ENCODE measurements at regions not wholly inside any gene's neighbourhood (a gene's known extent, or its start where the extent isn't known, plus 50 kb on each side); places are given as distances from the start of the nearest gene placed in this dataset.

DNA sequence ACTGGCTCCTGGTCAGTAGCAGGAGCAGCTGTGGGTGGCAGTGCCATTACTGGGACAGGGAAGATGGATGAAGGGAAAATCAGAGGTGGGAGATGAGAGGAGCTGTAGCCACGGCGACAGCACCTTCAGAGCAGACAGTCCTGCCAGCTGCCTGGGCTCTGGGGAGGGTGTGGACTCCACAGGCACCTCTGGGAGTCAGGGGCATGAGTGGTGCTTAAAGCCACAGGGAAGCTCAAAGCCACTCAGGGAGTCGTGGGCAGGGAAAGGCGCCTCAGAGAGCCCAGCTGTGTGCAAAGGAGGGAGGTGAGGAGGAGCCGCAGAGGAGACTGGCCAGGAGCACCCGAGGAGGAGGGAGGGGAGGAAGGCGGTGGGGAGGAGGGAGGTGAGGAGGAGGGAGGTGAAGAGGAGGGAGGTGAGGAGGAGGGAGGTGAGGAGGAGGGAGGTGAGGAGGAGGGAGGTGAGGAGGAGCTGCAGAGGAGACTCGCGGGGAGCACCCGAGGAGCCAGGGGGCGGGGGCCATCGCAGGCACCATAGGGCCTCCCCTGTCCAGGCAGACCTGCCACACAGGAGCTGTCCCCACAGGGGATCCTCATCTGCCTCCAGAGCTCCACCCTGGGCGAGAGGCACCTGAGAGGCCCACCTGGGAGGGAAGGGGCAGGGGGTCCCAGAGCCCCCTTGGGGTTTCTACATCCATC is 977.6 kb downstream of the BRD1 start:
- no peak for DNase-seq

DNA sequence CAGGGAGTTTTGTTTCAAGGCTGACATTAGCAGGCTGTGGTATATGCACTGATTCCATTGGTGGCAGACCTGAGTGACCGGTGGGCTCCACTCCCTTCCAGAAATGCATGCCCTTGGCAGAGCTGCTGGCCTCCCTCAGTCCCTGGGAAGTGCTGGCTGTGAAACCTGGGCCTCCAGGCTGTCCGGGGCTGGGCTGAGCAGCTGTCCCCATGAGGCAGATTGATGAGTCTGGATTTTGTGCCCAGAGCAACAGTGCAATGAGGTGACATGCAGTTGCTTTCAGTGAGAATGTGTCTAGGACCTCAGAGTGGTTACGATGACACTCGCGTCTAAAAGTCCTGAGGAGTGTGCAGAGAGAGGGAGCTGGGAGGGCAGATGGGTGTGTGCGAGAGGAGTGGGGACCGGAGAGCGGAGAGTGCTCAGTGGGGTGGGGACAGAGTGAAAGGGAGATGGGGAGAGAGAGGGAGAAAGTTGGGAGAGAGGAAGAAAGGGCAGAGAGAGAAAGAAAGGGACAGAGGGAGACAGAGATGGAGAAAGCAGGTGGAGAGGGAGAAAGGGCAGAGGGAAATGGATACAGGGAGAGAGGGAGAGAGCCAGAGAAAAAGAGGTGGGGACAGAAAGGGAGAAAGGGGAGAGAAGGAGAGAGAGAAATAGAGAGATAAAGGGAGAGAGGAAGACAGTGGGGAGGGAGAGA is 978.3 kb downstream of the BRD1 start:
- DNase-seq, result no peak

DNA sequence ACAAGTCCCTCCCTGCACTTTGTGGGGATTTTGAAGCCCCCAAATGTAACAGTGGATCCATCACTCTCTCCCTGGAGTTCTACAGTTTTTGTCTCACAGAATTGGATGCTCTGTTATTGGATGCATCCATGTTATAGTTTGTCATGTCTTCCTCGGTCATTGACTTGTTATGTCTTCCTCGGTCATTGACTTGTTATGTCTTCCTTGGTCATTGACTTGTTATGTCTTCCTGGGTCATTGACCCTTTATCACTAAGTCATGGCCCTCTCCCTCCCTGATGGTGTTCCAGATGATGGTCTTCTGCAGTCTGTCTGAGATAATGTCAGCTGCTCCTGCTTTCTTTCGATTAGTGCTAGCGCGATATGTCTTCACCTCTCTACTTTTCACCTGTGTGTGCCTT is 981.5 kb downstream of the BRD1 start:
- no peak for DNase-seq

DNA sequence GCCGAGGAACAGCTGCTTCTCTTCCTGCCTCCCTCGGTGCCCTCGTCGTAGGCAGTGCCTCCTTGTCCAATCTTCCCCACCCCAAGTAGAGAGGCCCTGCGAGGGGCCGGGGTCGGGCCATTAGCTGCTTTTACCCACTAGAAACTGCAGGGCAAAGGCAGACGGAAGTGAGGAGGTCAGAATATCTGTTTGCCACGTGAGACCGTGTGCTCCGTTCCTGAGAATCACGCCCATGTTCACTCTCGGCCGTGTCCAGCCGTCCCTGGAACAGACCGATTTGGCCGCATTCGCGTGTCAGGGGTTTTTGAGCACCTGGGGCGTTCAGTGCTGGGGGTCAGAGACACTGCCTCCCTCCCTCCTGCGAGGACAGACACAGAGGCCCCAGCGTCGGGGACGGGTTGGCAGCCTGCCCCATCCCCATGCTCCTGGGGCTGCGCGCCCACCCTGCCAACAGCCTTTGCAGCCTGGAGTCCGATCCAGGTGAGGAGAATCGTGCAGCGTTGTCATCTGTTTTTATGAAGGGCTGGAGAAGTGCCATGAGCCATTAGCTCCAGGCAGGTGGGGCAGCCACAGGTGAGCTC is 982.2 kb downstream of the BRD1 start:
- DNase-seq, result no peak

- DNase-seq, result no peak
Observed at GRCh38 chr22:48844056-48844675, 983.5 kb downstream of the BRD1 start.

GRCh38 chr22:48843640-48844039 is 984.0 kb downstream of the BRD1 start:
- no peak for DNase-seq

DNA sequence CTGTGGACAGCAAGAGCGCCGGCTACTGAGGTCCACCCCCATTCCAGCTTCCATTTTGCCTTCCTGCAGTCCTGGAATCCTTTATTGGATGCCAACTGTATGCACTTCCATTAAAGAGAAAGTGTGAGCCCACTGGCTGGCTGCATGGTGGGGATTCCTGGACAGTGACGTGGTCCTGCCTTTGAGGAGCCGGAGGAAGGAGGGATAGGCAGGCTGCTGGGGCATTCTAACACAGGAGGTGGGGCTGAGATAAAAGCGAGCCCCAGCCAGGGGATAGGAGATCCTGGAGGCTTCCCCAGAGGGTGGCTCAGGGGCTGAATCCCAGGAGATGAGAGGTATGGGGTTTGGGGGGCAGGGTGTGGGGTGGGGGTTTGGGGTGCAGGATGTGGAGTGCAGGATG is 984.7 kb downstream of the BRD1 start:
- no peak for DNase-seq

GRCh38 chr22:48842583-48842945 is 985.1 kb downstream of the BRD1 start:
- DNase-seq, result no peak

DNA sequence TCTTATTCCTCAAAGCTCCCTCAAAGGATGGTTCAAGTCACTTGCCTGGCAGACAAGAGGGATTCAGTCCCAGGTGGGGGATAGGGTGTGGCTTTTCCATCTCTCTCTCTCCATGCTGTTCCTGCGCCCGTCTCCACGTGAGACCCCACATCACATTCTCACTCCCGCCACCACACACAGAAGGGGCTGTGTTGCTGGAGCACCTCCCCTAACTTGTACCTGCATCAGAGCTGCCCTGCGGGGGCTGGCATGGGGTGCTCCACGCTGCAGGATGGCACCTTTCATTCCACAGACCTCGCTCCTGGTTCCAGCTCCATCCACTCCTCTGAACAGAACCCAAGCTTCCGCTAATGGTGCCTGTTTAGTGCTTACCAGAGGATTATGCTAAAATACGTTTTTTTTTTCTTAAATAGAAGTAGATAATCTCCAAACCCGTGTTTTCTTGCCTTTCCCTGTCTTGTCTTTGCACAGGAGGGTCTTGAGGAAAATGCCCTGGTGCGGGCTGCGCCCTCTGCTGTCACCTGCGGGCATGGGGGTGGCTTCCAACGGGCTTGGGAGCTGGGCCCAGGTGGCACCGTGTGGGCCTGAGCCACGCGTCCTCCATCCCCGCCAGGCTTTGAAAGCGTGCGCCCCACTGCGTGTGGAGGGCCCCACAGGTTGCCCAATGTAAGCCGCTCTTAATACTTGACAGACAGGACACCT is 985.6 kb downstream of the BRD1 start:
- no peak for DNase-seq

- no peak for DNase-seq
Observed at GRCh38 chr22:48840112-48840949, 987.3 kb downstream of the BRD1 start.

DNA sequence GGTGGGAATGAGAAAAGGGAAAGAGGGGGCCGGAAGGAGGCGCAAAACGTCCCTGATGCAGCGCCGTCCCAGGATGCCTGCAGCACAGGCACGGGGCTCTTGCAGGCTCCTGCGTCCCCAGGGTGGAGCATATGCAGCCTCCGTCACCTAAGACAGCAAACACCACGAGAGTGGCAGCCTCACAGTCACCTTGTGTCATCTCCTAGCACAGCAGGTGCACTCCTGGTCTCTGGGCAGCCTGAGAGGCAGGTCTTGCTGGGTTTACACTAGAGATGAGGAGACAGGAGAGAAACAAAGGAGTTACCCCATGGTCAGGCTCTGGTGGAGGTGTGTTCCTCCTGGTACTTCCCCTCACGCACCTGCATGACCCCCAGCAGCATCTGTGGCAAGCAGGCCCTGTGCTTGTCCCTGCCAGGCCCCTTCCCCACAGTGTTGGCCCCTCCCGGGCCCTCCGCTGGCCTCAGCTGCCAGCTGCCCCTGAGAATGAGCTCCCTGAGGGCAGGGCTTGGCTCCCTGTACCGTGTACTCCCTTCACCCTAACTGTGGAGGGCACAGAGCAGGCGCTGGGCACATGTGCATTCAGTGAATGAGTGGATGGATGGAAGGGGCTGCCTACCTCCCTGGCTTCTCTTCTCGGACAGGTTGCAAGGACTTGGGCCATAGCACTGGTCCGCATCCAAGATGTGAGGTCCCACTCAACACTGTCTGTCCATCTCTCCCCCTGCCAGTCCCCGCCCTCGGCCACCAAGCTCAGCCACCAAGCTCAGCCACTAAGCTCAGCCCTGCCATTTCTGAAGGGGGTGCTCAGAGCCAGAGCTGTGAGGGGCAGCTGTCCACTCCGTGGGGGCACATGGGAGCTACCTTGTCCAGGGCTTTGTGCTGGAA is 988.6 kb downstream of the BRD1 start:
- DNase-seq, result no peak

DNA sequence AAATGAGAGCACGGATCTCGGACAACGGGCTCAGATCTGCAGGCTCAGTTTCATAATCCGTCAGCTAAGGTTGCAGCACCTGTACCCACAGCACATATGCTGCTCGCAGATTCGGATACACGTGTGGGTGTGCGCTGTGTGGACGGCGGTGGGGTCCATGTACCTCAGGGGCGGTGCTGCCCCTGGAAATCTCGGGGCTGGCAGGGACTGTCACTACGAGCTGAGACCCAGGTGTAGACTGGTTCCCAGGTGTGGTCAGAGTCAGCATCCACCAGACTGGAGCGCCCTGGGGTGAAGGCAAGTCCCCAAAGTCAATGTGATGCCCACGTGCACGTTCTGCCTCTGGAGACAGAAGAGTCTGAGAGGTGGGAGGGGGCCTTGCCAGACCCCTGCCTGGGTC is 989.3 kb downstream of the BRD1 start:
- no peak for DNase-seq

DNA sequence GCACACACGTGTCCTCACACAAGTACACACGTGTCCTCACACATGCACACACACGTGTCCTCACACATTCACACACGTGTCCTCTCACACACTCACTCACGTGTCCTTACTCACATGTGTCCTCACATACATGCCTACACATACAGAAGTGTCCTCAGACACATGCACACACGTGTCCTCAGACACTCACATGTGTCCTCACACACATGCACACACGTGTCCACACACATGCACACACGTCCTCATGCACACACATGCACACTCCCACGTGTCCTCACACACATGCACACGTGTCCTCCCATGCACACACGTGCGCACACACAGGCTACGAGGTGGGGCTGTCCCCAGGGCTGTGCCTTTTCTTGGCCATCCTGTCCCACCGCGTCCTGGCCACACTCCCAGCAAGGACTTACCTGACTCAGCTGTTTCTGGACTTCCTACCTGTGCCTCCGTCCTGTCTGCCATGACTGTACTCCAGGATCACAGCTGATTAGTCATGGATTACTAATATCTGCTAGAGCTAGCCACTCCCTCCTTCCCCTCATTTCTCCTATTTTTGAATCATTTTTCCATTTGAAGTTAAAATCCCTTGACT is 990.2 kb downstream of the BRD1 start:
- DNase-seq, result no peak

GRCh38 chr22:48836673-48837340 is 990.9 kb downstream of the BRD1 start:
- DNase-seq, result no peak

- DNase-seq, result no peak
Observed at GRCh38 chr22:48835857-48836672, 991.6 kb downstream of the BRD1 start.

- DNase-seq, result no peak
Observed at GRCh38 chr22:48835364-48835763, 992.3 kb downstream of the BRD1 start.

DNA sequence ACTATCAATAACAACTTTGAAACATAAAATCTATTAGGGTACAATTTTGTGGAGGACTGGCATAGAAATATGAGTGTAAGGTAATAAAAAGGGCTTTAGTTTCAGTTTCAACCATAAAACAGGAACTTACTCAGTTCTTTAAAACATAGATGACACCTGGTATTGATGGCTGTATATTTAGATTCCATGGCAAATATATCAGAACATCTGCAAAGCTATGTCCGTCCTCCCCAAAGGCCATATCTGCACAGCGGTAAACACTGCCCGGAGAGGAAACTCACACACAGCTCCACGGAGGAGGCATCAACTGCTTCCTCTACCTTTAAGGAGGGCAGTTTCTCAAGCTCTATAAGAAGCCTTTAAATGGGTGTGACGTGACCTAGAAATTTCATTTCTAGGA is 993.3 kb downstream of the BRD1 start:
- DNase-seq, result no peak

DNA sequence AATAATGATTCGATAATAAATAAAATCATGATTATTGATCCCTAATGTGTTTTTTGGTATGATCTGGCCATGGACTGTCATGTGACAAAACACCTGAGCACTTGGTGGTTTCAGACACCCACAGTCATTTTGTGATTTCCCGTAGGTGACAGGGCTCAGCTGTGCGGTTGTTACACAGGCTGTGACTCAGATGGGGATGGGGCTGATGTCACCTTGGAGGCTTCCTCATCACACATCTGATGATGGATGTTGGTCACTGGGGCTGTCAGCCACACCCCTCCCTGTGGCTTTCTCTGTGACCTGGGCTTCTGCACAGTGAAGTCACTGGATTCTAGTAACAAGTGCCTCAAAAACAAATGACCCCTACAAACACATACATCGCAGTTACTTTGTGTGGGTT is 995.1 kb downstream of the BRD1 start:
- no peak for DNase-seq

DNA sequence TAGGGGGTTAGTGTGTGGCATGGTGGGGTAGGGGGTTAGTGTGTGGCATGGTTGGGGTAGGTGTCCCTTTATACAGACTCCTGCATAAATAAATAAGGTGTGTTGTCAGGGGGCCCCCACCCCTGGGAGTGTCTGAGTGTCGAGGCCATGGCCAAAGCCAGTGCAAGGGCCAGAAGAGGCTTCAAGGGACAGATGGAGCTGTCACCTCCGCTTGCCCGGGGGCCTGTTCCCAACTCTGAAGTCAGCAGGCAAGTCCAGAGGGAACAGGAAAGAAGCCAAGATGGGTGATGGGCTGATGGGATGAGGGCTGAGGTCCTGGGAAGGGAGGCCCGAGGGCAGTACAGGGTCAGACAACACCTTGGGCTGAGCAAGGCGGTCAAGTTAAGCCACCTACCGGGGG is 997.8 kb downstream of the BRD1 start:
- no peak for DNase-seq

- DNase-seq, result no peak
Observed at GRCh38 chr22:48828688-48829087, 999.0 kb downstream of the BRD1 start.
